ENCODE measurements at regions not wholly inside any gene's neighbourhood (a gene's known extent, or its start where the extent isn't known, plus 50 kb on each side); places are given as distances from the start of the nearest gene placed in this dataset.

DNA sequence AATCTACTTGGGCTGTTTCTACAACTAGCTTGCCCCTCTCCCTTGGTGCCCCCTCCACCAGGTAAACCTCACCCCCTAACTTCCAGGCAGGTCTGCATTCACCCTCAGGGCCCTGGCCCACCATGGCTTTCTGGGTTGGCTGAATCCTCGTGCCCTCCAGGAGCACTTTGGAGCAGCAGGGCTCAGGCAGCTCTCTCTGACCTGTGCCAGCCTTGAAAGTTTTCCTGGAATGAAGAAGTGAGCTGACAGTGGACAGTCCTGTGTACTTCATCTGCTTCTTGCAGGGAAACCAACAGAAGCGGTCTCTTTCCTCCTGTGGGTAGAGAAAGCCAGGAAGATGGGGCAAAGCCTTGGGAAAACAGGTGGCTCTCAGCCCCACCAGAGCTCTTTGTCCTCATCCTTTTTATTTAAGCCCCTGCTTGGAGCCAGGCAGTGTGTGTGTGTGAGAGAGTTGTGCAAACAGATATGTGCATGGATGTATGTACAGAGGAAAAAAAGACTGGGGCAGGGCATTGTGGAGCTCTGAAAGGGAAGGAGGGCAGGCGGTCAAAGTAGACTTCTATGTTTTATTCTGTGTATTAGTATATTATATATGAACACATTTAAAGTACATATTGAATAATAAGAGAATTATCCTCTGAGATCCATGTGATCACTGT is 62.3 kb upstream of the SPRY4 start:
- TF ChIP-seq, protein P1, sequence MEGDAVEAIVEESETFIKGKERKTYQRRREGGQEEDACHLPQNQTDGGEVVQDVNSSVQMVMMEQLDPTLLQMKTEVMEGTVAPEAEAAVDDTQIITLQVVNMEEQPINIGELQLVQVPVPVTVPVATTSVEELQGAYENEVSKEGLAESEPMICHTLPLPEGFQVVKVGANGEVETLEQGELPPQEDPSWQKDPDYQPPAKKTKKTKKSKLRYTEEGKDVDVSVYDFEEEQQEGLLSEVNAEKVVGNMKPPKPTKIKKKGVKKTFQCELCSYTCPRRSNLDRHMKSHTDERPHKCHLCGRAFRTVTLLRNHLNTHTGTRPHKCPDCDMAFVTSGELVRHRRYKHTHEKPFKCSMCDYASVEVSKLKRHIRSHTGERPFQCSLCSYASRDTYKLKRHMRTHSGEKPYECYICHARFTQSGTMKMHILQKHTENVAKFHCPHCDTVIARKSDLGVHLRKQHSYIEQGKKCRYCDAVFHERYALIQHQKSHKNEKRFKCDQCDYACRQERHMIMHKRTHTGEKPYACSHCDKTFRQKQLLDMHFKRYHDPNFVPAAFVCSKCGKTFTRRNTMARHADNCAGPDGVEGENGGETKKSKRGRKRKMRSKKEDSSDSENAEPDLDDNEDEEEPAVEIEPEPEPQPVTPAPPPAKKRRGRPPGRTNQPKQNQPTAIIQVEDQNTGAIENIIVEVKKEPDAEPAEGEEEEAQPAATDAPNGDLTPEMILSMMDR (conservative IDR thresholded peaks at IDR 0.05; ENCODE audit: low read depth, low read length) = no peak
- no peak for TF ChIP-seq EZH2 (IDR thresholded peaks at IDR 0.05; ENCODE audit: low read length, unreplicated experiment)

Data from PC-3 (cell line).